HEK293T (cell line): ENCODE measurements at regions not wholly inside any gene's neighbourhood (a gene's known extent, or its start where the extent isn't known, plus 50 kb on each side); places are given as distances from the start of the nearest gene placed in this dataset.
"Not testable (repeated sequence)": the region's sequence is repeated elsewhere in the genome, so short reads cannot be mapped to it uniquely, and the experiment has no call there.

Experiments used
- CTBP1 ChIP-seq: fragments of 450-650 bp; IDR thresholded peaks from 2 replicates; pipeline ENCODE4 v1.6.1; 2016; ENCODE audit warnings: borderline replicate concordance
- FOXA1 ChIP-seq: fragments of 450-650 bp; IDR thresholded peaks from 2 replicates; pipeline ENCODE4 v1.6.1; 2016; ENCODE audit warnings: mild to moderate bottlenecking
- FOXK2 ChIP-seq: fragments of 450-650 bp; IDR thresholded peaks from 2 replicates; pipeline ENCODE4 v1.6.1; 2016; ENCODE audit warnings: mild to moderate bottlenecking
- FOXM1 ChIP-seq: fragments of 450-650 bp; IDR thresholded peaks from 2 replicates; pipeline ENCODE4 v1.6.1; 2017; ENCODE audit warnings: mild to moderate bottlenecking, borderline replicate concordance
- L3MBTL2 ChIP-seq: fragments of 450-650 bp; conservative IDR thresholded peaks from 2 replicates; pipeline ENCODE4 v1.6.1; 2016; ENCODE audit warnings: mild to moderate bottlenecking
- LEF1 ChIP-seq: fragments of 450-650 bp; IDR thresholded peaks from 2 replicates; pipeline ENCODE4 v1.6.1; 2017; ENCODE audit warnings: mild to moderate bottlenecking, borderline replicate concordance
- NFRKB ChIP-seq: fragments of 450-650 bp; IDR thresholded peaks from 2 replicates; pipeline ENCODE4 v1.6.1; 2016; ENCODE audit warnings: mild to moderate bottlenecking, moderate library complexity
- SP1 ChIP-seq: fragments of 450-650 bp; IDR thresholded peaks from 2 replicates; pipeline ENCODE4 v1.6.1; 2017
- SUZ12 ChIP-seq: fragments of 450-650 bp; IDR thresholded peaks from 2 replicates; pipeline ENCODE4 v1.6.1; 2016; ENCODE audit warnings: mild to moderate bottlenecking
- TARDBP ChIP-seq: fragments of 450-650 bp; IDR thresholded peaks from 2 replicates; pipeline ENCODE4 v1.6.1; 2016
- ZNF384 ChIP-seq: fragments of 450-650 bp; IDR thresholded peaks from 2 replicates; pipeline ENCODE4 v1.6.1; 2016

DNA sequence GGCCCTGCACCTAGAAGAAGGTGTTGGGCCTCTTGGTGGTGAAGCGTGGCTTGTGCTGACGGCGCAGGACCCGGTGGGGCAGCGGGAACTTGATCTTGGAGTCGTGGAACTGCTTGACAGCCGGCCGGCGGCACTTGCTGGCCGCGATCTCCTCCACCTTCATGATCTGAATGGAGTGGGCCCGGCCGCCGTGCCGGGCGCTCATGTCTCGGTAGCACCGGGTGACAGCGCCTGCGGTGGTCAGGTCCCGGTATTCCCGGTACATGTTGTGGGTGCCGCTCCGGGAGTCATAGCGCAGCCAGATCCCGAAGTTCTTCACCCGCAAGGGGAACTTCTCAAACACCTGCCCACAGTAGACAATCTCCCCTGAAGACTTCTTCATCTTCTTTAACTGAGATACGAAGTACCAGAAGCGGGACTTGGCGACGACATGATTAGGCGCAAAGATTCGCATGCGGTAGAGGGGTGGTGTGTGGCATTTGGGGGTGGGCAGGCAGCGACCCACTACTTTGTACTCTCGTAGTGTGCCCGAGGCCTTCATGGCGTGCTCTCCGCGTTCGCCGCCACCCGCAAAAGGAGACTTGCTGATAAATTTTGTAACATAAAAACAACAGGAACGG lies 92.1 kb upstream of the MSH6 start:
- not testable (repeated sequence) for TF ChIP-seq FOXK2, SUZ12, CTBP1, FOXA1, ZNF384, LEF1, FOXM1, TARDBP, L3MBTL2, SP1, NFRKB
